Fibroblast of lung (primary cell): ENCODE measurements at regions not wholly inside any gene's neighbourhood (a gene's known extent, or its start where the extent isn't known, plus 50 kb on each side); places are given as distances from the start of the nearest gene placed in this dataset.

Source experiments
- DNase-seq, 2 donors: peaks; one replicate each; pipeline versions ENCODE4 v3.0.0 to v3.0.0-alpha.2; 2010; ENCODE audit warnings: low read depth in 2 of 2
- H2AFZ ChIP-seq: 2 replicates; pipeline ENCODE4 v1.5.1; 2012; ENCODE audit warnings: low read length, control low read depth, inconsistent platforms
- H3K27ac ChIP-seq: 2 replicates; pipeline ENCODE4 v1.5.1; 2011; ENCODE audit warnings: low read length, control low read depth; ENCODE audit not compliant: insufficient read depth
- H3K27me3 ChIP-seq: 2 replicates; pipeline ENCODE4 v1.5.1; 2011; ENCODE audit warnings: mild to moderate bottlenecking, low read length; ENCODE audit not compliant: control insufficient read depth, insufficient read depth
- H3K36me3 ChIP-seq: 2 replicates; pipeline ENCODE4 v1.5.1; 2011; ENCODE audit warnings: low read length; ENCODE audit not compliant: control insufficient read depth, insufficient read depth
- H3K4me1 ChIP-seq: 2 replicates; pipeline ENCODE4 v1.5.1; 2011; ENCODE audit warnings: low read length; ENCODE audit not compliant: control insufficient read depth, insufficient read depth; ENCODE audit errors: extremely low read depth
- H3K4me2 ChIP-seq: 2 replicates; pipeline ENCODE4 v1.5.1; 2011; ENCODE audit warnings: low read length, control low read depth; ENCODE audit not compliant: insufficient read depth; ENCODE audit errors: extremely low read depth
- H3K4me3 ChIP-seq, 4 experiments: fragments of 200-600 bp in 1 of 4; sonication (generic) in 1 of 4; replicated peaks in 1 of 4; 2 replicates each; pipeline ENCODE4 v1.5.1; 2011 to 2016; ENCODE audit warnings: low read length in 4 of 4, low read depth in 3 of 4, mild to moderate bottlenecking in 3 of 4, control low read depth in 2 of 4, inconsistent platforms in 1 of 4, mixed read lengths in 1 of 4; ENCODE audit not compliant: insufficient read depth in 1 of 4; ENCODE audit errors: control extremely low read depth in 1 of 4
- H3K79me2 ChIP-seq: 2 replicates; pipeline ENCODE4 v1.5.1; 2012; ENCODE audit warnings: mild to moderate bottlenecking, low read length, inconsistent platforms; ENCODE audit not compliant: control insufficient read depth, insufficient read depth
- H3K9ac ChIP-seq: 2 replicates; pipeline ENCODE4 v1.5.1; 2011; ENCODE audit warnings: mild to moderate bottlenecking, low read length, control low read depth; ENCODE audit not compliant: insufficient read depth
- H3K9me3 ChIP-seq: 2 replicates; pipeline ENCODE4 v1.5.1; 2012; ENCODE audit warnings: low read depth, low read length; ENCODE audit not compliant: control insufficient read depth, insufficient read depth
- H4K20me1 ChIP-seq: 2 replicates; pipeline ENCODE4 v1.5.1; 2011; ENCODE audit warnings: low read length; ENCODE audit not compliant: control insufficient read depth, insufficient read depth; ENCODE audit errors: extremely low read depth
- CTCF ChIP-seq, 2 donors: IDR thresholded peaks in 1 of 2; conservative IDR thresholded peaks in 1 of 2; 1 replicate in 1 of 2; 2 replicates in 1 of 2; pipeline ENCODE4 v1.5.1; 2011 to 2012; ENCODE audit warnings: low read length in 2 of 2, control low read depth in 1 of 2, inconsistent platforms in 1 of 2, low read depth in 1 of 2, mild to moderate bottlenecking in 1 of 2
- EZH2 ChIP-seq: IDR thresholded peaks from 2 replicates; pipeline ENCODE4 v1.5.1; 2012; ENCODE audit warnings: low read length, control low read depth, mild to moderate bottlenecking; ENCODE audit errors: missing control alignments

- Histone ChIP-seq H3K4me3 (no peak overlapping the region), H3K27me3 (no peaks in the 10 kb centered on the region), H3K79me2 (no peaks in the 10 kb centered on the region), H4K20me1 (no peaks in the 10 kb centered on the region), H3K27ac (no peak overlapping the region), H3K9me3 (no peaks in the 10 kb centered on the region), H3K4me1 (no peaks in the 10 kb centered on the region), H3K9ac (no peak overlapping the region), H3K36me3 (no peaks in the 10 kb centered on the region), H2AFZ (no peak overlapping the region), H3K4me2 (no peak overlapping the region)
- TF ChIP-seq CTCF (conservative IDR thresholded peaks at IDR 0.05 in 1 of 2, IDR thresholded peaks at IDR 0.05 in 1 of 2; ENCODE audit: low read depth in 1 of 2, low read length in 2 of 2): no peak
- no peak for TF ChIP-seq EZH2
- DNase-seq: no peak
Measured at GRCh38 chrX:116749943-116750342, 287.2 kb upstream of the CT83 start.

- Histone ChIP-seq H3K9ac (no peak overlapping the region), H4K20me1 (no peaks in the 10 kb centered on the region), H3K4me1 (no peaks in the 10 kb centered on the region), H3K27me3 (no peaks in the 10 kb centered on the region), H3K4me3 (no peak overlapping the region), H3K9me3 (no peaks in the 10 kb centered on the region), H3K36me3 (no peaks in the 10 kb centered on the region), H3K27ac (no peak overlapping the region), H2AFZ (no peak overlapping the region), H3K4me2 (no peak overlapping the region), H3K79me2 (no peaks in the 10 kb centered on the region)
- no peak for DNase-seq
- no peak for TF ChIP-seq EZH2
- no peak for TF ChIP-seq CTCF (conservative IDR thresholded peaks at IDR 0.05 in 1 of 2, IDR thresholded peaks at IDR 0.05 in 1 of 2; ENCODE audit: low read depth in 1 of 2, low read length in 2 of 2)
Measured at GRCh38 chrX:116732214-116732613, 269.4 kb upstream of the CT83 start.

GRCh38 chrX:116726806-116727205 is 264.0 kb upstream of the CT83 start:
- Histone ChIP-seq H2AFZ (no peak overlapping the region), H3K9me3 (no peaks in the 10 kb centered on the region), H3K4me1 (no peaks in the 10 kb centered on the region), H3K4me2 (no peak overlapping the region), H3K9ac (no peak overlapping the region), H3K79me2 (no peaks in the 10 kb centered on the region), H3K27me3 (no peaks in the 10 kb centered on the region), H3K27ac (no peak overlapping the region), H4K20me1 (no peaks in the 10 kb centered on the region), H3K36me3 (no peaks in the 10 kb centered on the region), H3K4me3 (no peak overlapping the region)
- no peak for DNase-seq
- no peak for TF ChIP-seq CTCF (conservative IDR thresholded peaks at IDR 0.05 in 1 of 2, IDR thresholded peaks at IDR 0.05 in 1 of 2; ENCODE audit: low read depth in 1 of 2, low read length in 2 of 2)
- no peak for TF ChIP-seq EZH2
